MCF 10A (cell line): ENCODE measurements at regions not wholly inside any gene's neighbourhood (a gene's known extent, or its start where the extent isn't known, plus 50 kb on each side); places are given as distances from the start of the nearest gene placed in this dataset.

Experiments used
- BruUV-seq: library from RNA; stranded (reverse); fragments of 400-500 nt; replicated peaks from 2 replicates; lab custom pipeline; 2021; lab: Mats Ljungman, UMichigan
- CTCF ChIA-PET: fragments of 300-600 bp; sonication (Branson Sonifier 250); formaldehyde crosslinking; extraction: SDS; loops from one replicate; lab custom pipeline; 2021; ENCODE audit warnings: antibody characterized with exemption, inconsistent platforms; lab: Yijun Ruan, JAX
- POLR2A ChIA-PET: fragments of 300-600, 350-650 bp; sonication (Branson Sonifier 250); formaldehyde crosslinking; extraction: SDS; loops from one replicate; lab custom pipeline; 2020; ENCODE audit warnings: antibody characterized with exemption, inconsistent platforms; lab: Yijun Ruan, JAX
- DNase-seq: peaks from one replicate; pipeline ENCODE4 v3.0.0-alpha.2; 2018; ENCODE audit not compliant: unreplicated experiment
- H3K27ac Mint-ChIP-seq: one replicate; pipeline ENCODE4 v1.8.0; 2022; ENCODE audit warnings: mild to moderate bottlenecking, low read depth, mixed read lengths; ENCODE audit not compliant: unreplicated experiment
- H3K27me3 Mint-ChIP-seq: one replicate; pipeline ENCODE4 v1.8.0; 2022; ENCODE audit warnings: mixed read lengths; ENCODE audit not compliant: insufficient read depth, unreplicated experiment
- H3K36me3 Mint-ChIP-seq: one replicate; pipeline ENCODE4 v1.8.0; 2022; ENCODE audit warnings: mild to moderate bottlenecking, moderate library complexity, mixed read lengths; ENCODE audit not compliant: insufficient read depth, unreplicated experiment
- H3K4me1 Mint-ChIP-seq: one replicate; pipeline ENCODE4 v1.8.0; 2022; ENCODE audit warnings: mixed read lengths; ENCODE audit not compliant: insufficient read depth, unreplicated experiment
- H3K4me3 Mint-ChIP-seq: one replicate; pipeline ENCODE4 v1.8.0; 2022; ENCODE audit warnings: mild to moderate bottlenecking, moderate library complexity, mixed read lengths; ENCODE audit not compliant: unreplicated experiment
- H3K9me3 Mint-ChIP-seq: one replicate; pipeline ENCODE4 v1.8.0; 2022; ENCODE audit warnings: mixed read lengths; ENCODE audit not compliant: unreplicated experiment
- intact Hi-C: fragments of 100-400 bp; cut with micrococcal nuclease; formaldehyde crosslinking; loops from 2 replicates; pipeline ENCODE4 v1.14.1; 2022
- TF ChIP-seq, protein P1 (sequence below): fragments of 200-600 bp; IDR thresholded peaks from one replicate; pipeline ENCODE4 v1.8.0; 2022; ENCODE audit warnings: antibody characterized with exemption, mild to moderate bottlenecking; ENCODE audit not compliant: unreplicated experiment

- H3K36me3 Mint-ChIP-seq = no peaks in the 10 kb centered on the region
- POLR2A ChIA-PET = no interaction called here
- CTCF ChIA-PET = no interaction called here
- TF ChIP-seq, protein P1, sequence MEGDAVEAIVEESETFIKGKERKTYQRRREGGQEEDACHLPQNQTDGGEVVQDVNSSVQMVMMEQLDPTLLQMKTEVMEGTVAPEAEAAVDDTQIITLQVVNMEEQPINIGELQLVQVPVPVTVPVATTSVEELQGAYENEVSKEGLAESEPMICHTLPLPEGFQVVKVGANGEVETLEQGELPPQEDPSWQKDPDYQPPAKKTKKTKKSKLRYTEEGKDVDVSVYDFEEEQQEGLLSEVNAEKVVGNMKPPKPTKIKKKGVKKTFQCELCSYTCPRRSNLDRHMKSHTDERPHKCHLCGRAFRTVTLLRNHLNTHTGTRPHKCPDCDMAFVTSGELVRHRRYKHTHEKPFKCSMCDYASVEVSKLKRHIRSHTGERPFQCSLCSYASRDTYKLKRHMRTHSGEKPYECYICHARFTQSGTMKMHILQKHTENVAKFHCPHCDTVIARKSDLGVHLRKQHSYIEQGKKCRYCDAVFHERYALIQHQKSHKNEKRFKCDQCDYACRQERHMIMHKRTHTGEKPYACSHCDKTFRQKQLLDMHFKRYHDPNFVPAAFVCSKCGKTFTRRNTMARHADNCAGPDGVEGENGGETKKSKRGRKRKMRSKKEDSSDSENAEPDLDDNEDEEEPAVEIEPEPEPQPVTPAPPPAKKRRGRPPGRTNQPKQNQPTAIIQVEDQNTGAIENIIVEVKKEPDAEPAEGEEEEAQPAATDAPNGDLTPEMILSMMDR = no peak
- H3K27ac Mint-ChIP-seq = no peak overlapping the region
- no peaks in the 10 kb centered on the region for H3K9me3 Mint-ChIP-seq
- H3K27me3 Mint-ChIP-seq = peaks cover 64% of the 10 kb centered on the region
- H3K4me1 Mint-ChIP-seq = no peaks in the 10 kb centered on the region
- no TSS peak for BruUV-seq
- intact Hi-C loops = no loop called here
- no peak for DNase-seq
- no peak overlapping the region for H3K4me3 Mint-ChIP-seq
These were observed 84.1 kb upstream of the LINGO1 start for GRCh38 chr15:77716632-77717332.

DNA sequence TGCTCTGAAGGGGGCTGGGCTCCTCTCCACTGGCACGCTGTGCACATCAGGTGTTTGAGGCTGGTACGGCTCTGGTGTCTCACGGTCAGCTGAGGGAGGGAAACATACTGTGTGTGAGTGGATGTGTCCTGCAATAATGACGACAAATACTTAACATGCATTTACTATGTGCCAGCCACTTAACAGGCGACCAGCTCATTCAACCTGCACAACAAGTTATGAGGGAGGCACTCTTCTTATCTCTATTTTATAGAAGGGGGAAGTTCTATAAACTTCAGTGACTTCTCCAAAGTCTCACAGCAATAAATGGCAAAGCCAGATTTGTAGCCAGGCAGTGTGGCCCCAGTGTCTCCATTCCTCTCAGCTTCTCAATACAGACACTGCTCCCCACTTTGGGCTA is 83.1 kb upstream of the LINGO1 start:
- TF ChIP-seq, protein P1 = no peak
- Mint-ChIP-seq H3K27ac (no peak overlapping the region), H3K9me3 (no peaks in the 10 kb centered on the region), H3K4me1 (no peaks in the 10 kb centered on the region), H3K36me3 (no peaks in the 10 kb centered on the region), H3K4me3 (no peak overlapping the region), H3K27me3 (peaks cover 73% of the 10 kb centered on the region)
- BruUV-seq = no TSS peak
- ChIA-PET CTCF (interaction anchor here (0.6 kb wide), 1 partner anchor 82 kb away, joined by 3 read pairs; no protein-coding TSS in a partner anchor), POLR2A (no interaction called here)
- intact Hi-C loops = no loop called here
- no peak for DNase-seq

GRCh38 chr15:77715051-77715450 is 82.3 kb upstream of the LINGO1 start:
- BruUV-seq = no TSS peak
- H3K27me3 Mint-ChIP-seq = peaks cover 80% of the 10 kb centered on the region
- CTCF ChIA-PET = interaction anchor here (1.3 kb wide), 1 partner anchor 106 kb away, joined by 5 read pairs; no protein-coding TSS in a partner anchor
- POLR2A ChIA-PET = no interaction called here
- no peak overlapping the region for H3K4me3 Mint-ChIP-seq
- intact Hi-C loops = no loop called here
- DNase-seq = no peak
- no peaks in the 10 kb centered on the region for H3K9me3 Mint-ChIP-seq
- TF ChIP-seq, protein P1 = no peak
- H3K36me3 Mint-ChIP-seq = no peaks in the 10 kb centered on the region
- no peaks in the 10 kb centered on the region for H3K4me1 Mint-ChIP-seq
- no peak overlapping the region for H3K27ac Mint-ChIP-seq

DNA sequence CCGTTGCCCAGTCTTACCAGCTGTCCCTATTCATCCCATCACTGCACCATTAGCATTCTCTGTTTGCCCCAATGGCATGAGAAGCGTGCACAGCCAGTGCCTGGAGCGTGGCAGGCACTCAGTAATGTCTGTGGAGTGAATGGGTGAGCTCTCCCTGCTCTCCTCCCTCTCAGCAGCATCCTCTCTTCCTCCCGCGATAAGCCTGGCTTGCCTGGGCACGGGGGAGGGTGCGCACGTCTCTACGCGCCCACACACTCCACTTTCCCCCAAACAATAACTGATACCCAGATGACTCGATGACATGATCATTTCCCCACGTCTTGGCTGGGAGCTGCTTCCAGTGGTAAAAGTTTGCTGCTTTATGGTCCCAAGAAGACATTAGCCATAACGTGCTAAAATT is 81.8 kb upstream of the LINGO1 start:
- ChIA-PET CTCF (interaction anchor here (1.3 kb wide), 1 partner anchor 107 kb away, joined by 5 read pairs; no protein-coding TSS in a partner anchor), POLR2A (no interaction called here)
- BruUV-seq = no TSS peak

More for the DNA sequence above, 81.8 kb upstream of the LINGO1 start:
- Mint-ChIP-seq H3K27me3 (peaks cover 80% of the 10 kb centered on the region), H3K27ac (no peak overlapping the region), H3K4me1 (no peaks in the 10 kb centered on the region), H3K36me3 (no peaks in the 10 kb centered on the region), H3K4me3 (no peak overlapping the region), H3K9me3 (no peaks in the 10 kb centered on the region)
- no peak for DNase-seq
- intact Hi-C loops = no loop called here
- TF ChIP-seq, protein P1 = no peak
